ENCODE measurements at regions not wholly inside any gene's neighbourhood (a gene's known extent, or its start where the extent isn't known, plus 50 kb on each side); places are given as distances from the start of the nearest gene placed in this dataset.

DNA sequence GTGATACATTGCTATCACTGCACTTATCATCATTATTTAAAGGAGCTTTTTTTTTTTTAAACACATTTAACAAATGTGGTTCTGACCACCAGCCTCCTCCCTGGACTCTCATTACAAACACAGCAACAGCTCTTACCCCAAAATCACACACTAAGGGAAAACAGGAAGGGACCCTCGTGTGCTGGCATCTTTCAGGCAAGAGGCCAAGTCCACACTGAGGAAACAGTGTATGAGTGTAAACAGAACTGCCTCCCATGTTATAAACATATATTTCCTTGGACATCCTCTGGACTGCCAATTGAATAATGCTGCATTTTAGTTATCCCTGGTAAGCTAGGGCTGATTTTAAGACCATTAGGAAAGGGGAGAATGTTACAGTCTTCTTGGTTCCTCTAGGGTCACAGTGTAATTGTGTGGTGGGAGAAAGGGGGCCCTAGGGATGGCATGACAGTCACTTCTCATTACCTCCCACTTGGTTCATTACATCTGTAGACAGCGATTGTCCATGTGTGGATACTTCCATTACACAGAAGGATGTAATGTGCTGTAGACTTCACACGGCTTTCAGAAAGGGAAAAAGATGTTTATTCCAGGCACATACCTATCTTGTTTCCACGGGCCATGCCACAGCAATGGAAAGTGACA, 244.6 kb upstream of the TET2 start:
- DNase-seq = no peak

DNA sequence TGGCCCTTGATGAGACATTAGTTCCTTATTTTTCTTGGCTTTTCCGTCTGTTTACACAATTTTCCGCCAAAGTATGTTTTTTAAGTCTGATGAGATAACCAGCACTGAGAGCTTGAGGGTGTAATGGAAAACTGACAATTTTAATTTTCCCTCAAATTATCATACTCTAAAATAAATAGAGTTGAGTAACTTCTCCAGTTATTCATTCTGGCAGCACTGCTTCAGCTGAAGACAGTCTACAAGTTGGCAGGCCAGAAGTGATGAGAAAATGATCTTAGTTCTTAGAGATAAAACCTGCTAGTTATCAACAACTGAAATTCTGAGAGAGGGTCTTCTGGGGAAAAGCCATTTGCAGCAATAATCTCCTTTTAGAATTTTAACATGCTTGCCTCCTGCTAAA, 241.6 kb upstream of the TET2 start:
- no peak for DNase-seq

DNA sequence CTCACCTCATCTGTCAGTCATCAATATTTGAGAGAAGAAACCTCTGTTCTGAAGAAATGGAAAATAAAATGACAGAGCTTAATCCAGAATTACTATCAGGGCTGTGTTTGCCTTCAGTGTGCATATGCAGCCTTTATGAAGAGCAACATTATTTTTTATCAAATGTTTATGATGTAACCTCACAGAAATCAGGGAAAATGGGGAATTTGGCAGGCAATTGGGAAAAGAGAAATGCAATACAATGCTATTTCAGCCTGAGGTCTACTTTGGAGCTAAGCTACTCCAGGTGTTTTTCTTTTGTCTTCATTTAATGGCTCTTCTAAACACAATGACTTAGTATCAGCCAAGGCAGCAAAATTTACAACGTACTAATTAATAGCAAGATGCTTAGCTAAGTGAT, 241.1 kb upstream of the TET2 start:
- no peak for DNase-seq

DNA sequence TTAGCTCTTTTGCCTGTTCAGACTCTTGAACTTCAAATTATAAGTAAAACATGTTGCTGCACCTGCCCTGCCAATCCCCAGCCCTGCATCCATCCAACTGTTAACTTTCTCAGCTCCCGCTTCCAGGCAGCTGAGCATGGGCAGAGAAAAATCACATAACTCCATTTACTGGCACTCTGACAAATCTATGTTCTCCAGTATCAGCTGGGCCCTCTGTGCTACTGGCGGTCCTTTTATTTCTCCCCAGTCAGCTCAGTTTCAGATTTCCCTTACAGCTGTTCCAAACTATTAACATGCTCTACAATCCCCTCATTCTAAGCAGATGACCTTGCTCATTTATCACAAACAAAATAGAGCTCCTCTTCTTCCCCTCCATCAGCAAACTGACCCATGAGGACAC, 240.4 kb upstream of the TET2 start:
- no peak for DNase-seq

DNA sequence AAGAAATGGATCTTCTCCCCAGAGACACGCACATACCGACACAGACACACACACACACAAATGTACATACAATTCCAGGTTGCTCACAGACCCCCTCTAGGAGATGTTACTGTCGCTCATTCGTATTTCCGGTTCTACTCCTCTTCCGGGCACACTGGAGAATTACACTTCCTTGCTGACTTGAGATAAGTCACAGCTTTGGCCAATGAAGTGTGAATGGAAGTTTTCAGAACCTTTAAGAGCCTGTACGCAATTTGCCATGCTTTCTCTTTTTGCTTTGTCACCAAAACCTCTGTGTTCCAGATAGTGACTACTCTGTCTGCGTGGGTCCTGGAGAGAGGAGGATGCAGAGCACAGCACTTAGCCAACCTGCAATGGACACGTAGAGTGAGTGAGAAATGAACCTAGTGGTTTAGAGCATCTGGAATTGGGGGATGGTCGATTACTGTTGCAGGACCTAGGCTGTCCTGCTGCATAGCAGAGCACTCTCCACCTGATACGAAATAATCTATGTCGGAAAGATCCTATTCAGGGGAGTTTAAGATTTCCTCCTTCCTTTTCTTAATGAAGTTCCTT, 239.5 kb upstream of the TET2 start:
- no peak for DNase-seq

DNA sequence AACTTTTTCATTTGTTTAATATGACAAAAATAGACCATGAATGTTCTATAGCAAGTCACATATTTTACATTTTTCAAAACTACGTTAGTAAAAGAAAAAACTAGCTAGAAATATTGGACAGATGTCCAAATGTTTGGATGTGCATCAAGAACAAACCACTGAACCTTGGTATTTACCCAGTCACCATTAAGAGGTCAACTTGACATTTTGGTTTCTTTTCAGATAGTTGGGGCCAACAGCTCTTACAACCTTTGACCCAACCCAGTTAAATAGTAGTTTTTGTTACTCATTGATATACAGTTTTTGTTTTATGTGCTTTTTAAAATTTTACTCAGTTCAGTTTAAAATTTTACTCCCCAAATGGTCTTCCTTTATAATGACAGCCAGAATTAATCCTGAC, 238.7 kb upstream of the TET2 start:
- no peak for DNase-seq

DNA sequence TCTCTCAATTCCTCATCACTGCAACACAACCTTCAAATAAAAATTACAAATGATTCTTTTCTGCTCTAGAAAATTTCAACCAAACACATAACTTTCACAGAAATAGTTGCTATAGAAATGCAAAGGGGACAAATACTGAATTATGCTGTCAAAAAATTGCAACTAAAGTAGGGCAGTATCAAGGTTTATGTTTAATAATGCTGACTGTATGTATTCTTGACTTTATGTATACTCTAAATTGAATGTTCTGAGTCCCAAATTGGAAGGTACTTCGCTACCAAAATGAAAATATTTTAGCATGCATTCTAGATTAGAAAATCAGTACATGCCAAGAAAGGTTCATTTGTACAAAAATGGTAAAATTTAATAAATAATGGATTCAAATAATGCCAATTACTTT, 237.3 kb upstream of the TET2 start:
- DNase-seq = no peak

DNA sequence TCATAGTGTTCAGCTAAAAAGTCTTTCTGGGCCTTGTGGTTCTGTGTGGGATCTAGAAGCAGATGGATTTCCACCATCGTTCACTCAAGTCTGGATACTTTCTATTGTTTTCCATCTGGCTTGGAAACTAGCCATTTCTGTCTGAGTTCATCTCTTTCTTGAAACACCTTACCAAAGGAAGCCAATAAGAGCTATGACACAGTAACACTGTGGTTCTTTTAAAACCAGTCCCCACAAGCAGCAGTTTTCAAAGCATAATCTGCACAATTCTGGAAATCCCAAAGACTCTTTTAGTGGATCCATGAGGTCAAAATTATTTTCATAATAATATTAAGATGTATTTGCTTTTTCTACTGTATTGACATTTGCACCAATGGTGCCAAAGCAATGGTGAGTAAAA, 234.2 kb upstream of the TET2 start:
- DNase-seq = no peak

DNA sequence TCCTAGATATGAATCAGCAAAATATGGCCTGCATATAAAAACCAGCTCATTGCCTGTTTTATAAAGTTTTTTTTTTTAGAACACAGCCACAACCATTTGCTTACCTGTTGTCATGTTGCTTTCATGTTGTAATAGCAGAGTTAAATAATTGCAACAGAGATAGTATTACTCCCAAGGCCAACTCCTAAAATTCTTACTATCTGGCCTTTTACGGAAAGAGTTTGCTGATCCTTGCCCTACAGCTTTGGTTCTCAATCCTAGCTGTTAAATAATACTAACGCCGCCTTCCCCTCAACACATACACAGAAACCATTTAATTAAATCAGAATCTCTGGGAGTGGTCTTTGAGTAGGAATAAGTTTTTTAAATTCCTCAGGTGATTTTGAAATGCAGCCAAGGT, 231.3 kb upstream of the TET2 start:
- DNase-seq = no peak

DNA sequence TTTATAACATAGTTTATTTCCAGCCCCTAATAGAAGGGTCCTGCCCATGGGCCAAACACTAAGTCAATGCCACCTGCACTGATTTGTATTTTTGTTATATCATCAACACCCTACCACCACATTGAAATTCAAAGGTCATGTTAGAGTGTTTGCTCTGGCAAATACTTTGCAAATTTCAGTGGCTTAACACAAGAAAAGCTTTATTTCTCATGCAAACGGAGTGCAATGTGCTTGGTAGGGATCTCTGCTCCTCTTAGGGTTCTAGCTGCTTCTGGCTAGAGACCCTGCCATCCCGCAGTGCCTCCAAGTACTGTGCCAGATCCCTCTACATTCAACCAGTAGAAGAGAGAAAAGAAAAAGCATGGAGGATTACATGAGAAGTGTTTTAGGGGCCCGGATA, 230.8 kb upstream of the TET2 start:
- DNase-seq = no peak

DNA sequence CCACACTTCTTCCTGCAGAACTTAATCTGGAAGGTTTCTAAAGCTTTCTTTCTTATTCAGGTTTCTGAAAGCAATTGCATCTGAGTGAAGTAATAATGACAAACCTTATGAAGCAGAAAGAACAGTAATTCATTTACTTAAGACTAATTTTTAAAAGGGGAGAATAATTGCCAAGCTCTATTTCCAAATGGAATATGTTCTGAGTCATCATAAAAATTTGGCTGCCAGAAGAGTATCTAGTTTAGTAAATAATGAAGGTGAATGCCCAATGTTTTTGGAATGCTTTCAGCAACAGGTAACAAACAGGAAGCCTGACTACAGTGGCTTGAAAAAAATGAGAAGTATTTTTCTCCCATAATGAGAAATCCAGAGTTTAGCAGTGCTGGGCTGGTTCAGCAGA, 227.3 kb upstream of the TET2 start:
- no peak for DNase-seq

DNA sequence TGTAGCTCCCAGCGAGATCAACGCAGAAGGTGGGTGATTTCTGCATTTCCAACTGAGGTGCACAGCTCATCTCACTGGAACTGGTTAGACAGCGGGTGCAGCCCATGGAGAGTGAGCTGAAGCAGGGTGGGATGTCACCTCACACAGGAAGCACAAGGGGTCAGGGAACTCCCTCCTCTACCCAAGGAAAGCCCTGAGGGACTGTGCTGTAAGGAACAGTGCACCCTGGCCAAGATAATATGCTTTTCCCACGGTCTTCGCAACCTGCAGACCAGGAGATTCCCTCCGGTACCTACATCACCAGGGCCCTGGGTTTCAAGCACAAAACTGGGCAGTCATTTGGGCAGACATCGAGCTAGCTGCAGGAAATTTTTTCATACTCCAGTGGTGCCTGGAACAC, 216.4 kb upstream of the TET2 start:
- no peak for DNase-seq

DNA sequence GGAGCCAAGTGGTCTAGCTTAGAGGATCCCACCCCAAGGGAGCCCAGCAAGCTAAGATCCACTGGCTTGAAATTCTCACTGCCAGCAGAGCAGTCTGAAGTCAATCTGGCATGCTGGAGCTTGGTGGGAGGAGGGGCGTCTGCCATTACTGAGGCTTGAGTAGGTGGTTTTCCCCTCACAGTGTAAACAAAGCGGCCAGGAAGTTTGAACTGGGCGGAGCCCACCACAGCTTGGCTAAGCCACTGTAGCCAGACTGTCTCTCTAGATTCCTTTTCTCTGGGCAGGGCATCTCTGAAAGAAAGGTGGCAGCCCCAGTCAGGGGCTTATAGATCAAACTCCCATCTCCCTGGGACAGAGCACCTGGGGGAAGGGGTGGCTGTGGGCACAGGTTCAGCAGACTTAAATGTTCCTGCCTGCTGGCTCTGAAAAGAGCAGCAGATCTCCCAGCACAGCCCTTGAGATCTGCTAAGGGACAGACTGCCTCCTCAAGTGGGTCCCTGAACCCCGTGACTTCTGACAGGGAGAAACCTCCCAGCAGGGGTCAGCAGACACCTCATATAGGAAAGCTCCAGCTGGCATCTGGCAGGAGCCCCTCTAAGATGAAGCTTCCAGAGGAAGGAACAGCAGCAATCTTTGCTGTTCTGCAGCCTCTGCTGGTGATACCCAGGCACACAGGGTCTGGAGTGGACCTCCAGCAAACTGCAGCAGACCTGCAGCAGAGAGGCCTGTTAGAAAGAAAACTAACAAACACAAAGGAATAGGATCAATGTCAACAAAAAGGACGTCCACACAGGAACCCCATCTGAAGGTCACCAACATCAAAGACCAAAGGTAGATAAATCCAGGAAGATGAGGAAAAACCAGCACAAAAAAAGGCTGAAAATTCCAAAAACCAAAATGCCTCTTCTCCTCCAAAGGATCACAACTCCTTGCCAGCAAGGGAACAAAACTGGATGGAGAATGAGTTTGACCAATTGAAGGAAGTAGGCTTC, 215.6 kb upstream of the TET2 start:
- peak; percentile 65 for DNase-seq

DNA sequence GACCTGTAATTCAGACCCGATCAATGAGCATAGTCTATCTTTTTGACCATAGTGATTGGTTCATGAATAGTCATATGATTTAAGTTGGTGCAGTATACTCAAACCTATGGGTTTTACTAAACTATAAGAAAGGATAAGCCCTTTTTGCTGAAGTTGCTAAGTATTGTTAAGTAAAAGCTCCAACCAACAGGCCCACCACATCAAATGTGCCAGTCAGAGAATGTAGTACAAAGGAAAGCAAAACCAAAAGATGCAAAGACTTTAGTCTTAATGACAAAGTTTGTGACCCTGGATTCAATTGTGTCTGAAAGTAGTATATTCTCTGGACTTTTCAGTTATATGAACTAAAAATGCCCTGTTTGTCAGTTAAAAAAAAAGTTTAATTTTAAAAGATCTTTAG, 208.1 kb upstream of the TET2 start:
- no peak for DNase-seq

DNA sequence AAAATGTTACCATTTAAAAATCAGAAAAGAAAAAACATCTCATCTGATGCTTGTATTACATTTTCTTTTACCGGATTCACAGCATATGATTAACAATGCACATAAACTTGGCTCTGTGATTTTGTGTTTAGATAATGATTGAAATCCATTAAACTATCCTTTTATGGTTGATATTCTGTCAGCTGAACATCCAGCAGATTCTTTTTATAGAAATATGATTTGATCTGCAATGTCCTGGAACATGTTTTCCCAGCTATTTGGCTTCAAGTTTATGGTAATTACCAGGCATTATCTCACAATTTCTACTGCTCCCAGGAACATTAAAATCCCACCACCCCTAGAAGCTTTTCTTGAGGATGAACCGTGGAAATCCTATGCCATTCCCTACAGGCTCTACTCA, 205.7 kb upstream of the TET2 start:
- no peak for DNase-seq

DNA sequence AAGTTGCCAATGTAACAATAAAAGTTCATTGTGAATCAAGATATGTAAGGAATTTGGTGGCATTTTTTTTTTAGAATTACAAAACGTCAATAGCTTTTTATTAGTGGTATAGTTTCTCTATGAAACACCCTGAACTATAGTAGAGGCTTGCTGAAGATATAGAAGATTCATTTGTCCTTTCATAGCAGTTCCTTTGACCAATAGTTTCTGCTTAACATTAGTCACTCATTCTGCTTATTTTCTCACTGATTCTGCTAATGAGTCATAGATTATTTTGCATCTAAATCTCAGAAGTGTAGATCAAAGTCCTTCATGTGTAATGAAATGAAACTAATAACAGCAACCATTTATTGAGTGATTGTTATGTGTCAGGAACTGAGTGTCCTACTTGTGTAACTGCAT, 205.0 kb upstream of the TET2 start:
- no peak for DNase-seq

DNA sequence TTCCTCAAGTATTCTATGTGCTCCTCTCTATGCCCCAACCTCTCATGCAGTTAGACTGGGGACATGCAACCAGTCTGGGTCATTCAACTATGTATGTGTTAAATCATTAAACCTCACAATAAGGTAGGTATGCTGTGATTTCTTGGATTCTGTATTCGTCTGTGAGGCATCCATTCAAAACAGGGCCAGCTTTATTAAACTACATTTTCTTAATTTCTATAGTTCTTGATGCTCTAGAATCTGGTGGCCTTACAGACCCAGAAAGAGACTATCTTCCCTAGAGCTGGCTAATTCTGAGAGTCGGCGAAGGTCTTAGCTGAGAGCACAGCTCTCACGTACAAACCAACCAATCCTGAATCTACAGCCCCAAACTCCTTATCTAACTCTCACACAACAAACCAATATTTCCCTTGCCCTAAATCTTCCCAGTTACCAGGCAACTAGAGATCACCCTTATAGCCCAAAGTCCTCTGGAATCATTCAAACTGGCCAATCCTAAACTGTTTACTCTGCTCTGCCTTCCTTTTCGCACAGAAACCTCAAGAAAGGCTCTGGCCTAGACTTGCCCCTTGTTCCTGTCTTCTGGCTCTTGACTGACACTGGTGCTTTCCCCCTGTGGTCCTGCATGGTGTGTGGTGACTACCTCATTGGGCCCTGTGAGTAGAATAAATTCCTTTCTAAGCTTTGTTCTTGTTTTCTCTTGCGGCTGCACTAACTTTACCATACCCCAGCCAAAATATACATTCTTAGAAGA, 203.5 kb upstream of the TET2 start:
- DNase-seq = peak; percentile 52

DNA sequence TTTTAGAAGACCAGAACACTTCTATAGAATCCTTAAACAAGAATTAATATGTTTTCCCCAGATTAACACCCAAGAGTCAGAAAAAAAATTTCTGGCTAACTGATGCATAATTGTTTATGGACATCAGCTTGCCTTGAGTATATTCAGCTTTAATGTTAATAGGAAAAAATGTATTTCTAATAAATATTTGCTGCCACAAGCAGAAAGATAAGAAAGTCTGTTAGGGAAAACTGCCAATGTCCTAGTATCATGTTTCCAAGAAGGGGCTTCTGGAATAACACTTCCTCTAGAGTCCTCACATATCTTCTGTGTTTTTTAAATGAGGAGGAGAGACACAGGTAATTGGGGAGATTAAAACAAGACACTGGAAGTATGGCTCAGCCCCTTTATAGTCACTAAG, 202.1 kb upstream of the TET2 start:
- DNase-seq = no peak

DNA sequence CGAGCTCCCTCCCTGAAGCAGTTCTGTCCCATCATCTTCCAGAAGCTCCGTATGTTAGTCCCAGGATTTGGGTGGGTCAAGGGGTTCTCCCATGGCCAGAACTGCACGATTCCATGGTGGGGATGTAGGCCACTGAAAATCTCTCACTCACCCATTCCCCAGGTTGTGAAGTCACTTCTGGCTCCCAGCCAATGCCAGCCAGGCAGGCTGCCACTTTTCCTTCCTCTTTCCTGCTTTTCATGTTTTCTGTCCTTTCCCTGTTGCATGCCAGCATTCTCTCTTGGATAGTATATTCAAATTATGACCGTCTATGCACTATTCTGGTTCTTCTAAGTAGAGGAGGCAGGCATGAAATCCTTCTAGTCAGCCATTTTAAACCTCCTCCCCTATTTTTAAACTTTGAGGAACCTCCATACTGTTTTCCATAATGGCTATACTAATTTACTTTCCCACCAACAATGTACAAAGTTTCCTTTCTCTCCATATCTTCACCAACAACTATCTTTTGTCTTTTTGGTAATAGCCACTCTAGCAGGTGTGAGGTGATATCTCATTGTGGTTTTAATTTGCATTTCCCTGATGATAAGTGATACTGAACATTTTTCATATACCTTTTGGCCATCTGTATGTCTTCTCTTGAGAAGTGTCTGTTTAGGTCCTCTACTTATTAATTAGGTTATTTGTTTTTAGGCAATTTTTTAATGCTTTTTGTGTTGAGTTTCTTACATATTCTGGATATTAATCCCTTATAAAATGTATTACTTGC, 182.1 kb upstream of the TET2 start:
- no peak for DNase-seq

DNA sequence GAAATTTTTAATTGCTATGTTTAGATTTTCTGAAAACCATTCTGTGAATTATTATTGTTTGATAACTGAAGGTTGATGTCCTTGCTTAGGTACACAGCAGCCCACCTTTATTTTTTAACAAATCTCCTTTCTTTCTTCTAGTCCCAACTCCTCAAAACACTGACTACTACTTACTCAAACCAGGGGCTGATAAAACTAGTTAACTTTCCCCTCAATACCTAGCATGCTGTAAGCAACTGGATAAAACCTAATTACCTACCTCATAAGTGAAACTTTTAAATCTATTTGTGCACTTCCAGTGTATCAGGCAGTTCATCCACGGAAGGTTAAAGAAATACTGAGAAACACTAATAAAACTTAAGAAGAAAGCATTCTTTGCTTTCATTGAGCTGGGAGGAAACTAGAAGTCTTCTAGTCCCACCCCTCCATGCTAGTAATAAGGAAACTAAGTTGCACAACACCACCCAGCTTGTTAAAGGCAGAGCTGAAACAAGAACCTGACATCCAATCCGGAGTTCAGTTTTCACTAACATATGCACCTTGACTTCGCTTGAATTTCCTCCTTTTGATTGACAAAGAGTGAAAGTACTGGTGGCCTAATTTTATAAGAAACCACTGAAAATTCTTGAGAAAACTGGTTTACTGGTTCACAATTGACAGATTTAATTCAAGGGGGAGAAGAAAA, 180.2 kb upstream of the TET2 start:
- DNase-seq = peak; percentile 19

DNA sequence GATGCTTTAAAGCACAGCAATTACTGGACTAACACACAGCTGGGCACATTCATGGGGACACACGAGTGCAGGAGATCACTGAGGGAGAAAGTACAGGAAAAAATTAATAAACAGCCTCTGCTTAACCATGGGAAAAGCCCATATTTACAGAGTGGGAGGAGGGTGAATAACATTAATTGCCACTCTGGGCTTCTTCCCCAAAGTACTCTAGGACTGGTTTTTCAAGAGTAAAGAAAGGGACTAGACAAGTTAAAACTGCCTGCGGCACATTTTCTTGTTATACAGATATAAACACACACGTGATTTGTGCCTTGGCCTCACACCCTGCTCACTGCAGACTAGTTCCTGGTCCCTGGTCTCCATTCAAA, 179.7 kb upstream of the TET2 start:
- DNase-seq = no peak

All from hematopoietic multipotent progenitor cell treated with erythropoietin and hydrocortisone succinate and interleukin-3 and kit ligand, for 8 days (in vitro differentiated cells).